ENCODE measurements at regions not wholly inside any gene's neighbourhood (a gene's known extent, or its start where the extent isn't known, plus 50 kb on each side); places are given as distances from the start of the nearest gene placed in this dataset.
"Not testable (repeated sequence)": the region's sequence is repeated elsewhere in the genome, so short reads cannot be mapped to it uniquely, and the experiment has no call there.

GRCh38 chr11:22928207-22928917 lies 68.1 kb upstream of the CCDC179 start:
- no peaks in the 10 kb centered on the region for H3K4me1 ChIP-seq
- intact Hi-C loops (cut with DNase I; ENCODE audit: low total_unique reads) = no loop called here
- H3K36me3 ChIP-seq = no peaks in the 10 kb centered on the region
- H3K27ac ChIP-seq = no peak overlapping the region
- TF ChIP-seq, protein P1, sequence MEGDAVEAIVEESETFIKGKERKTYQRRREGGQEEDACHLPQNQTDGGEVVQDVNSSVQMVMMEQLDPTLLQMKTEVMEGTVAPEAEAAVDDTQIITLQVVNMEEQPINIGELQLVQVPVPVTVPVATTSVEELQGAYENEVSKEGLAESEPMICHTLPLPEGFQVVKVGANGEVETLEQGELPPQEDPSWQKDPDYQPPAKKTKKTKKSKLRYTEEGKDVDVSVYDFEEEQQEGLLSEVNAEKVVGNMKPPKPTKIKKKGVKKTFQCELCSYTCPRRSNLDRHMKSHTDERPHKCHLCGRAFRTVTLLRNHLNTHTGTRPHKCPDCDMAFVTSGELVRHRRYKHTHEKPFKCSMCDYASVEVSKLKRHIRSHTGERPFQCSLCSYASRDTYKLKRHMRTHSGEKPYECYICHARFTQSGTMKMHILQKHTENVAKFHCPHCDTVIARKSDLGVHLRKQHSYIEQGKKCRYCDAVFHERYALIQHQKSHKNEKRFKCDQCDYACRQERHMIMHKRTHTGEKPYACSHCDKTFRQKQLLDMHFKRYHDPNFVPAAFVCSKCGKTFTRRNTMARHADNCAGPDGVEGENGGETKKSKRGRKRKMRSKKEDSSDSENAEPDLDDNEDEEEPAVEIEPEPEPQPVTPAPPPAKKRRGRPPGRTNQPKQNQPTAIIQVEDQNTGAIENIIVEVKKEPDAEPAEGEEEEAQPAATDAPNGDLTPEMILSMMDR (IDR thresholded peaks at IDR 0.05 in 4 of 5, conservative IDR thresholded peaks at IDR 0.05 in 1 of 5) = no peak
- no peak for TF ChIP-seq POLR2A (IDR thresholded peaks at IDR 0.05)
- in situ Hi-C loops (cut with MboI; ENCODE audit: low sequenced_read_pairs in 4 of 4) = no loop called here
- H3K9me3 ChIP-seq = no peaks in the 10 kb centered on the region
- no peak overlapping the region for H3K4me3 ChIP-seq
- DNase-seq = no peak
- ATAC-seq = no peak
- no peaks in the 10 kb centered on the region for H3K27me3 ChIP-seq

DNA sequence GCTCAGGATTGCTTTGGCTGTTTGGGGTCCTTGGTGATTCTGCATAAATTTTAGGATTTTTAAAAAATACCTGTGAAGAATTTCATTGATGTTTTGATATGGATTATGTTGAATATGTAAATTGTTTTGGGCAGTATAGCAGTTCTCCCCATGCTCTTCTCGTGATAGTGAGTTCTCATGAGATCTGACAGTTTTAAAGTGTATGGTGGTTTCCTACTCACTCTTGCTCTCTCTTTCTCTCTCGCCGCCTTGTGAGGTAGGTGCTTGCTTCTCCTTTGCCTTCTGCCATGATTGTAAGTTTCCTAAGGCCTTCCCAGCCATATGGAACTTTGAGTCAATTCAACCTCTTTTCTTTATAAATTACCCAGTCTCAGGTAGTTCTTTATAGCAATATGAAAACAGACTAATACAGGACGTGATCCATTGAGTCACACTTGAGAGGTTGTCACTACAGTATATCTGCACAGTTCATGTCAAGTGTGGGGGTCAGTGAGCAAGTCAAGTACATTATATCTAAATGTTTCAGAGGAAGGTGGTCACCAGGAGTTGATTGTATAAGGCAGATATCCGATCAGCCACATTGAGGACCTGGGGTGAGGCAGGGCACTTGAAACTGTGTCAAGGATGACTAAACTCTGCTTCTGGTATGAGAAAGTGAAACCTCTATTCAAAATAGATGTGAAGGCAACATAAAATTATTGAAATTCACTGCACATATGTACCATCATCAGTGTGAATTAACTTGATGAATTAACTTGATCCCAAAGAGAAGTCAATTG lies 70.7 kb upstream of the CCDC179 start:
- Histone ChIP-seq H3K4me1 (no peaks in the 10 kb centered on the region), H3K9me3 (no peaks in the 10 kb centered on the region), H3K4me3 (no peak overlapping the region), H3K36me3 (no peaks in the 10 kb centered on the region), H3K27me3 (no peaks in the 10 kb centered on the region), H3K27ac (no peak overlapping the region)
- in situ Hi-C loops (cut with MboI; ENCODE audit: low sequenced_read_pairs in 4 of 4) (no loop called here), intact Hi-C loops (cut with DNase I; ENCODE audit: low total_unique reads) (no loop called here)
- no peak for ATAC-seq
- TF ChIP-seq, protein P1 (IDR thresholded peaks at IDR 0.05 in 4 of 5, conservative IDR thresholded peaks at IDR 0.05 in 1 of 5) = no peak
- TF ChIP-seq POLR2A (IDR thresholded peaks at IDR 0.05) = no peak
- no peak for DNase-seq

- intact Hi-C loops (cut with DNase I; ENCODE audit: low total_unique reads) = no loop called here
- H3K4me3 ChIP-seq = no peak overlapping the region
- no peak overlapping the region for H3K27ac ChIP-seq
- H3K4me1 ChIP-seq = no peaks in the 10 kb centered on the region
- no peaks in the 10 kb centered on the region for H3K27me3 ChIP-seq
- in situ Hi-C loops (cut with MboI; ENCODE audit: low sequenced_read_pairs in 4 of 4) = no loop called here
- ATAC-seq (no peak), DNase-seq (no peak)
- no peak for TF ChIP-seq POLR2A (IDR thresholded peaks at IDR 0.05)
- TF ChIP-seq, protein P1 (IDR thresholded peaks at IDR 0.05 in 4 of 5, conservative IDR thresholded peaks at IDR 0.05 in 1 of 5) = no peak
- no peaks in the 10 kb centered on the region for H3K9me3 ChIP-seq
- H3K36me3 ChIP-seq = no peaks in the 10 kb centered on the region
Observed at GRCh38 chr11:22938691-22939090, 78.4 kb upstream of the CCDC179 start.

DNA sequence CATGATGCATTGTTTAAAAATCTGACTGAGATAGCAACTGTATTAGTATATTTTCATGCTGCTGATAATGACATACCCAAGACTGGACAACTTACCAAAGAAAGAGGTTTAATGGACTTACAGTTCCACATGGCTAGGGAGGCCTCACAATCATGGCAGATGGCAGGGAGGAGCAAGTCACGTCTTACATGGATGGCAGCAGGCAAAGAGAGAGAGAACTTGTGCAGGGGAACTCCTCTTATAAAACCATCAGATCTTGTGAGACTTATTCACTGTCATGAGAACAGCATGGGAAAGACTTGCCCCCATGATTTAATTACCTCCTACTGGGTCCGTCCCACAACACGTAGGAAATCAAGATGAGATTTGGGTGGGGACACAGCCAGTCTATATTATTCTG lies 81.3 kb upstream of the CCDC179 start:
- H3K4me3 ChIP-seq; H3K9me3 ChIP-seq; H3K27me3 ChIP-seq; H3K4me1 ChIP-seq; in situ Hi-C loops (cut with MboI; ENCODE audit: low sequenced_read_pairs in 4 of 4); ATAC-seq; H3K27ac ChIP-seq; H3K36me3 ChIP-seq; intact Hi-C loops (cut with DNase I; ENCODE audit: low total_unique reads); DNase-seq: not testable (repeated sequence)

GRCh38 chr11:22957786-22958185 lies 97.5 kb upstream of the CCDC179 start:
- intact Hi-C loops (cut with DNase I; ENCODE audit: low total_unique reads) = no loop called here
- Histone ChIP-seq H3K4me1 (no peaks in the 10 kb centered on the region), H3K9me3 (no peaks in the 10 kb centered on the region), H3K4me3 (no peak overlapping the region), H3K36me3 (no peaks in the 10 kb centered on the region), H3K27ac (no peak overlapping the region), H3K27me3 (no peaks in the 10 kb centered on the region)
- DNase-seq = no peak
- TF ChIP-seq, protein P1 (IDR thresholded peaks at IDR 0.05 in 4 of 5, conservative IDR thresholded peaks at IDR 0.05 in 1 of 5) = no peak
- TF ChIP-seq POLR2A (IDR thresholded peaks at IDR 0.05) = no peak
- ATAC-seq = no peak
- in situ Hi-C loops (cut with MboI; ENCODE audit: low sequenced_read_pairs in 4 of 4) = no loop called here
